ENCODE measurements at regions not wholly inside any gene's neighbourhood (a gene's known extent, or its start where the extent isn't known, plus 50 kb on each side); places are given as distances from the start of the nearest gene placed in this dataset.

DNA sequence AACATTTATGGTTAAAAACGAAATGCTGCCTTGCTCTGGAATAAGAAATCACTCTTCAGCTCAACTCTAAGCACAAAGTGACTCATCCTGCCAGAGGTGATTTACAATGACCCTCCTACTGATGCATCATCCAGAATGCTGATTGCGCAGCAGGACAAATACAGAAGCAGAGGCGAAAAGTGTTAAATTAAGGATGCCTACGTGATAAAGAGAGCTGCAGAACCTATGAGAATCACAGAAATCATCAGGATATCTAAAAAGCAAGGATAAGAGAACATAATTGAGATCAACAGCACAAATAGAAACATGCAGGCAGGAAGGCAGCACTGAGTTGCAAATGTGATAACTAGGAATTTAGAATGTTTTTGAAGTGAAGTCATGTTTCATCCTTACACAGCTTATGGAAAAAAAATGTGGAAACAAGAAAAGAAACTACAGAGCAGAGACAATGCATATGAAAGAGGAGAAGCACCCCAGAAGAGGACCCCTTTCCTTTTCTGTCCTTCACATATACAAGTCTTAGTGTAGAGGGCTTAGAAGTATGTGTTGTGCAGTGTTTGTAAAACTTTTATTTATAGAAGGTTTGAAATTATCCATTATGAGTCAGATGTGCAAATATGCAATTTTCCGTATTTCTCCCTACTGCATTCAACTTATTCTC lies 188.4 kb downstream of the SLC7A11 start:
- no peak overlapping the region for H3K27ac ChIP-seq
- no peaks in the 10 kb centered on the region for H3K27me3 ChIP-seq
- peaks cover 8% of the 10 kb centered on the region; the same call in 1 of the 2 replicates for H3K9me3 ChIP-seq
- peaks cover 21% of the 10 kb centered on the region; the same call in 1 of the 2 replicates for H3K36me3 ChIP-seq
- no peaks in the 10 kb centered on the region for H3K4me1 ChIP-seq
- no peaks in the 10 kb centered on the region for H4K20me1 ChIP-seq
- TF ChIP-seq Cebpa-rat (IDR thresholded peaks at IDR 0.05) = no peak
- H3K9ac ChIP-seq = no peak overlapping the region
- no peak overlapping the region for H3K4me2 ChIP-seq
- H3K4me3 ChIP-seq = no peak overlapping the region

GRCh38 chr4:138052806-138053632 lies 189.1 kb downstream of the SLC7A11 start:
- H4K20me1 ChIP-seq = no peaks in the 10 kb centered on the region
- no peak overlapping the region for H3K4me3 ChIP-seq
- TF ChIP-seq Cebpa-rat (IDR thresholded peaks at IDR 0.05) = no peak
- no peaks in the 10 kb centered on the region for H3K4me1 ChIP-seq
- peaks cover 21% of the 10 kb centered on the region; the same call in 1 of the 2 replicates for H3K36me3 ChIP-seq
- no peak overlapping the region for H3K27ac ChIP-seq
- H3K27me3 ChIP-seq = no peaks in the 10 kb centered on the region
- no peak overlapping the region for H3K4me2 ChIP-seq
- no peak overlapping the region for H3K9ac ChIP-seq
- H3K9me3 ChIP-seq = peaks cover 8% of the 10 kb centered on the region; the same call in 1 of the 2 replicates

- Histone ChIP-seq H3K27me3 (no peaks in the 10 kb centered on the region), H3K4me2 (no peak overlapping the region), H3K36me3 (peaks cover 29% of the 10 kb centered on the region; the same call in 1 of the 2 replicates), H3K27ac (no peak overlapping the region), H4K20me1 (no peaks in the 10 kb centered on the region), H3K4me1 (no peaks in the 10 kb centered on the region), H3K4me3 (no peak overlapping the region), H3K9ac (no peak overlapping the region), H3K9me3 (peaks cover 8% of the 10 kb centered on the region; the same call in 1 of the 2 replicates)
- no peak for TF ChIP-seq Cebpa-rat (IDR thresholded peaks at IDR 0.05)
These were observed 191.0 kb downstream of the SLC7A11 start for GRCh38 chr4:138051157-138051556.

- Histone ChIP-seq H3K27ac (no peak overlapping the region), H4K20me1 (no peaks in the 10 kb centered on the region), H3K4me3 (no peak overlapping the region)
These were observed 191.5 kb downstream of the SLC7A11 start for GRCh38 chr4:138050601-138051000.

GRCh38 chr4:138049355-138049754 lies 192.8 kb downstream of the SLC7A11 start:
- H3K27ac ChIP-seq = no peak overlapping the region
- peaks cover 29% of the 10 kb centered on the region; the same call in 1 of the 2 replicates for H3K36me3 ChIP-seq
- no peak overlapping the region for H3K4me2 ChIP-seq
- peaks cover 8% of the 10 kb centered on the region; the same call in 1 of the 2 replicates for H3K9me3 ChIP-seq
- H3K4me3 ChIP-seq = no peak overlapping the region
- H3K4me1 ChIP-seq = no peaks in the 10 kb centered on the region
- TF ChIP-seq Cebpa-rat (IDR thresholded peaks at IDR 0.05) = no peak
- no peaks in the 10 kb centered on the region for H4K20me1 ChIP-seq
- no peaks in the 10 kb centered on the region for H3K27me3 ChIP-seq
- no peak overlapping the region for H3K9ac ChIP-seq

More at GRCh38 chr4:138050601-138051000, 191.5 kb downstream of the SLC7A11 start:
- TF ChIP-seq Cebpa-rat (IDR thresholded peaks at IDR 0.05) = no peak
- Histone ChIP-seq H3K9ac (no peak overlapping the region), H3K4me2 (no peak overlapping the region), H3K36me3 (peaks cover 29% of the 10 kb centered on the region; the same call in 1 of the 2 replicates), H3K4me1 (no peaks in the 10 kb centered on the region), H3K27me3 (no peaks in the 10 kb centered on the region), H3K9me3 (peaks cover 8% of the 10 kb centered on the region; the same call in 1 of the 2 replicates)

- no peaks in the 10 kb centered on the region for H4K20me1 ChIP-seq
- no peak overlapping the region for H3K4me3 ChIP-seq
- no peak for TF ChIP-seq Cebpa-rat (IDR thresholded peaks at IDR 0.05)
- H3K27ac ChIP-seq = no peak overlapping the region
- H3K4me1 ChIP-seq = no peaks in the 10 kb centered on the region
- H3K36me3 ChIP-seq = peaks cover 19% of the 10 kb centered on the region; the same call in 1 of the 2 replicates
- H3K27me3 ChIP-seq = no peaks in the 10 kb centered on the region
- H3K9me3 ChIP-seq = no peaks in the 10 kb centered on the region
- H3K4me2 ChIP-seq = no peak overlapping the region
- H3K9ac ChIP-seq = no peak overlapping the region
These were observed 194.9 kb downstream of the SLC7A11 start for GRCh38 chr4:138047290-138047689.

DNA sequence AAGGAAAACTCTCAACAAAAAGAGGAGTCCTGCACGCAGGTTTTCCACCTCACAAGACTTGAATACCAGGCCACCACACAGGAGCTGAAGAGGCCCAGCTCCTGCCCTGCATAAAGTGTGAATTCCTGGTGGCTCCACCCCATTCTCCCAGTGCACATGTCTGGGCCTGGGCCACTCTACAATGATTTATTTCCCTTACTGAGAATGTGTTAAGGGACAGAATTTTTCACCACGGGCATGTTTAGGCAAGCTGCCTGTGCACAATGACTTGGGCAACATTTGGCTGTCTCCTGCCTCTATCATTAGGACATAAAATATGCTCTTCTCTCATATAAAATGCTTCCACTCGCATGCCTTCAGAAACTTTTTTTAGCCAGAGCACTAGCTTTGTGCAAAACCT lies 197.1 kb downstream of the SLC7A11 start:
- Histone ChIP-seq H3K36me3 (peaks cover 32% of the 10 kb centered on the region; the same call in 1 of the 2 replicates), H3K27ac (no peak overlapping the region), H4K20me1 (no peaks in the 10 kb centered on the region), H3K9me3 (no peaks in the 10 kb centered on the region), H3K9ac (no peak overlapping the region), H3K4me2 (no peak overlapping the region), H3K4me1 (no peaks in the 10 kb centered on the region), H3K27me3 (no peaks in the 10 kb centered on the region), H3K4me3 (no peak overlapping the region)
- no peak for TF ChIP-seq Cebpa-rat (IDR thresholded peaks at IDR 0.05)

DNA sequence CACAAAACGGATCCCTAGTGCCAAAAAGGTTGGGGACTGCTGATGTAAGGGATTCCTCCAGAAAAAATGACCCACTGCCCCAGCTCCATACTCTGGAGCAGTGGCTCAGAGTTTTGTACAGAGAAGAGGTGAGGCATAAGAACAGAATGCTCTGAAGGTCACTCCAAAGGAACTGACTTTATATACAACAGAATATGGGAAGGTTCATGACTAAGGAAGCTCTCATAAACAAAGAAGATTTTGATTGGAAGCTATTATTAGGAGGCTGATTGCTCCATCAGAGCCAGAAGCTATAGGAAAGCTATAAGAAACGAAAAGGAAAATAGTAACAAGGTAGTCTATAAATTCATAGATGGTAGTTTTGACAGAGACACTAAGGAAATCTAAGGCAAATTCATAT lies 203.1 kb downstream of the SLC7A11 start:
- no peak for TF ChIP-seq Cebpa-rat (IDR thresholded peaks at IDR 0.05)
- Histone ChIP-seq H3K4me1 (peaks cover 26% of the 10 kb centered on the region; the same call in 1 of the 2 replicates), H3K4me2 (no peak overlapping the region), H4K20me1 (no peaks in the 10 kb centered on the region), H3K36me3 (peaks cover 21% of the 10 kb centered on the region; the same call in 1 of the 2 replicates), H3K9me3 (no peaks in the 10 kb centered on the region), H3K27ac (no peak overlapping the region), H3K27me3 (no peaks in the 10 kb centered on the region), H3K4me3 (no peak overlapping the region), H3K9ac (no peak overlapping the region)

DNA sequence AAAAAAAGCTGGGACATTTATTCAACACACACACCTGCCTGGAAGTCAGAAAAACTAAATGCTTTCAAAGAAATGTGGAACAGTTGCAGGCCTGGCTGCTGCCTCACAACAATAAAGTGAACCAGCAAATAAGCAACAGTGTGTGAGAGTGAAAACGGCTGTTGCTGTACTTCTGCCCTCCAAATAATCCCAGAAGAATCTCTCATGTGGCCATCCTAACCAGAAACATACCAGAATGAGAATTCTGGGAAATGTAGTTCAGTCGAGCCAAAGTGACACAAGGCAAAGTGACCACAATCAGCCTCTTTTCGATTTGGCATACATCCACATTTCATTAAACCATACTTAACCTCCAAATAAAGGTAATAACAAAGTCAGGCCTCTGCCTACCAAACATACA lies 204.5 kb downstream of the SLC7A11 start:
- no peak for TF ChIP-seq Cebpa-rat (IDR thresholded peaks at IDR 0.05)
- no peak overlapping the region for H3K27ac ChIP-seq
- peak overlapping the region; percentile 10; the same call in 1 of the 2 replicates for H3K4me2 ChIP-seq
- H3K27me3 ChIP-seq = no peaks in the 10 kb centered on the region
- H3K9ac ChIP-seq = no peak overlapping the region
- peaks cover 26% of the 10 kb centered on the region; the same call in 1 of the 2 replicates for H3K4me1 ChIP-seq
- H3K36me3 ChIP-seq = peaks cover 21% of the 10 kb centered on the region; the same call in 1 of the 2 replicates
- no peaks in the 10 kb centered on the region for H3K9me3 ChIP-seq
- H4K20me1 ChIP-seq = no peaks in the 10 kb centered on the region
- H3K4me3 ChIP-seq = no peak overlapping the region
